Tibial nerve (tissue), 4 donors: ENCODE measurements at regions not wholly inside any gene's neighbourhood (a gene's known extent, or its start where the extent isn't known, plus 50 kb on each side); places are given as distances from the start of the nearest gene placed in this dataset.
"Not testable (repeated sequence)": the region's sequence is repeated elsewhere in the genome, so short reads cannot be mapped to it uniquely, and the experiment has no call there.

ENCODE experiments used
- DNase-seq, 2 donors: peaks; one replicate each; pipeline ENCODE4 v3.0.0-alpha.2; 2019; ENCODE audit warnings: low spot score in 2 of 2
- H3K27ac ChIP-seq, 4 donors: fragments of 200-600 bp; sonication (generic) in 3 of 4; one replicate each; pipeline ENCODE4 v1.5.1; 2017 to 2019; ENCODE audit warnings: mild to moderate bottlenecking in 1 of 4
- H3K27me3 ChIP-seq, 2 donors: fragments of 200-600 bp; sonication (generic) in 1 of 2; one replicate each; pipeline versions ENCODE4 v1.5.1 to v1.6.0; 2017 to 2019
- H3K36me3 ChIP-seq, 3 donors: fragments of 200-600 bp; sonication (generic); one replicate each; pipeline ENCODE4 v1.5.1; 2018 to 2019
- H3K4me1 ChIP-seq, 4 donors: fragments of 200-600 bp; sonication (generic) in 3 of 4; one replicate each; pipeline ENCODE4 v1.5.1; 2017 to 2019
- H3K4me3 ChIP-seq, 4 donors: fragments of 200-600 bp; sonication (generic) in 3 of 4; one replicate each; pipeline ENCODE4 v1.5.1; 2017 to 2019; ENCODE audit warnings: mild to moderate bottlenecking in 1 of 4, moderate library complexity in 1 of 4
- H3K9me3 ChIP-seq, 4 donors: fragments of 200-600 bp; sonication (generic) in 3 of 4; one replicate each; pipeline ENCODE4 v1.5.1; 2017 to 2019
- CTCF ChIP-seq, 5 experiments: fragments of 200-600 bp in 3 of 5; fragments of 450-650 bp in 2 of 5; sonication (generic) in 3 of 5; IDR thresholded peaks; one replicate each; pipeline ENCODE4 v1.5.1; 2016 to 2019; ENCODE audit warnings: antibody characterized with exemption in 5 of 5, mild to moderate bottlenecking in 3 of 5, moderate library complexity in 2 of 5
- EP300 ChIP-seq, 2 donors: sonication (generic); formaldehyde crosslinking; IDR thresholded peaks; one replicate each; pipeline ENCODE4 v1.6.1; 2017; ENCODE audit warnings: antibody characterized with exemption in 2 of 2, mild to moderate bottlenecking in 1 of 2
- POLR2A ChIP-seq, 2 donors: fragments of 450-650 bp; IDR thresholded peaks; one replicate each; pipeline ENCODE4 v1.6.1; 2017; ENCODE audit warnings: antibody characterized with exemption in 2 of 2, mild to moderate bottlenecking in 2 of 2, moderate library complexity in 2 of 2
- WGBS, 2 donors: methylation state at CpG; one replicate each; pipeline ENCODE4 v1.1.5; 2018; 5-methylcytosine and 5-hydroxymethylcytosine counted together

- no peaks in the 10 kb centered on the region for H3K4me1 ChIP-seq
- H3K36me3 ChIP-seq = no peaks in the 10 kb centered on the region
- no peaks in the 10 kb centered on the region for H3K9me3 ChIP-seq
- 96% methylated on average over 2 of the region's 2 CpGs for WGBS, 2 donors
- H3K27ac ChIP-seq = no peak overlapping the region
- no peaks in the 10 kb centered on the region for H3K27me3 ChIP-seq
- DNase-seq = no peak
- H3K4me3 ChIP-seq = no peak overlapping the region
- no peak for TF ChIP-seq POLR2A (IDR thresholded peaks at IDR 0.05)
- TF ChIP-seq CTCF (IDR thresholded peaks at IDR 0.05) = no peak
- TF ChIP-seq EP300 (IDR thresholded peaks at IDR 0.05) = no peak
Measured at GRCh38 chr6:141877275-141877983, 255.3 kb upstream of the GJE1 start.

- DNase-seq = no peak
- H3K4me3 ChIP-seq = no peak overlapping the region
- H3K27ac ChIP-seq = no peak overlapping the region
- H3K4me1 ChIP-seq = no peaks in the 10 kb centered on the region
- no peak for TF ChIP-seq CTCF (IDR thresholded peaks at IDR 0.05)
- no peak for TF ChIP-seq EP300 (IDR thresholded peaks at IDR 0.05)
- no peak for TF ChIP-seq POLR2A (IDR thresholded peaks at IDR 0.05)
- 80 to 87% methylated on average over 6 of the region's 6 CpGs for WGBS, 2 donors
- H3K27me3 ChIP-seq = no peaks in the 10 kb centered on the region
- H3K36me3 ChIP-seq = no peaks in the 10 kb centered on the region
- H3K9me3 ChIP-seq = no peaks in the 10 kb centered on the region
Measured at GRCh38 chr6:141874930-141875602, 257.7 kb upstream of the GJE1 start.

GRCh38 chr6:141869509-141869908 is 263.2 kb upstream of the GJE1 start:
- not testable (repeated sequence) for H3K36me3 ChIP-seq, H3K9me3 ChIP-seq, DNase-seq, H3K4me1 ChIP-seq, H3K27me3 ChIP-seq, H3K27ac ChIP-seq, H3K4me3 ChIP-seq
- WGBS, 2 donors = 67 to 88% methylated on average over 2 of the region's 2 CpGs

- no peak for DNase-seq
- Histone ChIP-seq H3K27me3 (no peaks in the 10 kb centered on the region), H3K9me3 (no peaks in the 10 kb centered on the region), H3K4me1 (no peaks in the 10 kb centered on the region), H3K27ac (no peak overlapping the region), H3K4me3 (no peak overlapping the region), H3K36me3 (no peaks in the 10 kb centered on the region)
- WGBS, 2 donors = 72 to 93% methylated on average over 6 of the region's 6 CpGs
- TF ChIP-seq EP300 (IDR thresholded peaks at IDR 0.05) = no peak
- TF ChIP-seq POLR2A (IDR thresholded peaks at IDR 0.05) = no peak
Measured at GRCh38 chr6:141867767-141868166, 265.0 kb upstream of the GJE1 start.

- WGBS, 2 donors = 41 to 49% methylated on average over 2 of the region's 2 CpGs
- TF ChIP-seq CTCF (IDR thresholded peaks at IDR 0.05) = no peak
- no peak for TF ChIP-seq POLR2A (IDR thresholded peaks at IDR 0.05)
- no peak for TF ChIP-seq EP300 (IDR thresholded peaks at IDR 0.05)
- H3K27me3 ChIP-seq = no peaks in the 10 kb centered on the region
Measured at GRCh38 chr6:141866731-141867497, 265.8 kb upstream of the GJE1 start.

GRCh38 chr6:141851063-141851462 is 281.7 kb upstream of the GJE1 start:
- WGBS, 2 donors = 70 to 77% methylated on average over 3 of the region's 3 CpGs

More at GRCh38 chr6:141866731-141867497, 265.8 kb upstream of the GJE1 start:
- H3K9me3 ChIP-seq = no peaks in the 10 kb centered on the region
- no peak for DNase-seq
- no peaks in the 10 kb centered on the region for H3K4me1 ChIP-seq
- H3K4me3 ChIP-seq = no peak overlapping the region
- no peaks in the 10 kb centered on the region for H3K36me3 ChIP-seq
- no peak overlapping the region for H3K27ac ChIP-seq

More at GRCh38 chr6:141851063-141851462, 281.7 kb upstream of the GJE1 start:
- Histone ChIP-seq H3K9me3 (no peaks in the 10 kb centered on the region), H3K36me3 (no peaks in the 10 kb centered on the region), H3K27ac (no peak overlapping the region), H3K4me1 (no peaks in the 10 kb centered on the region), H3K4me3 (no peak overlapping the region), H3K27me3 (no peaks in the 10 kb centered on the region)
- TF ChIP-seq POLR2A (IDR thresholded peaks at IDR 0.05) (no peak), CTCF (IDR thresholded peaks at IDR 0.05) (no peak), EP300 (IDR thresholded peaks at IDR 0.05) (no peak)
- no peak for DNase-seq
